ENCODE measurements at regions not wholly inside any gene's neighbourhood (a gene's known extent, or its start where the extent isn't known, plus 50 kb on each side); places are given as distances from the start of the nearest gene placed in this dataset.

DNA sequence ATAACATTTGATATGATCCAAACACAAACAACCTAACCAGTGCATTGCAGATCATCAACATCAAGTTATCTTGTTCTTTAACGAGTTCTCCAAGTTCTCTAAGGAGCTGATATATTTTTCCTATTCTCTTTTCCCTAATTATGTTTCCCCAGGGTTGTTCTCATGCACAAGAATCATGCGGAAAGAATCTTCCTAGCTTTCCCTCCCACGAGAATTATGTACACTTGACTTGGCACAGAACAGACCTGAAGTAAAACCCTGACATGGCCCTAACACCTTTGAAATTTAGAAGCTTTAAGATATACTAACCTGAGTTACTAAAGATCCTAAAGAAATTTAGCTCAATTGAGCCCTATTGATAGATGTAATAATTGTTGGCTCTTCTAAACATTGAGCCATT lies 110.7 kb upstream of the FST start:
- TF ChIP-seq POLR2A (IDR thresholded peaks at IDR 0.05) (no peak), POLR2AphosphoS5 (IDR thresholded peaks at IDR 0.05) (no peak), EP300 (IDR thresholded peaks at IDR 0.05; ENCODE audit: low read depth) (no peak)
- TF ChIP-seq, protein P1, sequence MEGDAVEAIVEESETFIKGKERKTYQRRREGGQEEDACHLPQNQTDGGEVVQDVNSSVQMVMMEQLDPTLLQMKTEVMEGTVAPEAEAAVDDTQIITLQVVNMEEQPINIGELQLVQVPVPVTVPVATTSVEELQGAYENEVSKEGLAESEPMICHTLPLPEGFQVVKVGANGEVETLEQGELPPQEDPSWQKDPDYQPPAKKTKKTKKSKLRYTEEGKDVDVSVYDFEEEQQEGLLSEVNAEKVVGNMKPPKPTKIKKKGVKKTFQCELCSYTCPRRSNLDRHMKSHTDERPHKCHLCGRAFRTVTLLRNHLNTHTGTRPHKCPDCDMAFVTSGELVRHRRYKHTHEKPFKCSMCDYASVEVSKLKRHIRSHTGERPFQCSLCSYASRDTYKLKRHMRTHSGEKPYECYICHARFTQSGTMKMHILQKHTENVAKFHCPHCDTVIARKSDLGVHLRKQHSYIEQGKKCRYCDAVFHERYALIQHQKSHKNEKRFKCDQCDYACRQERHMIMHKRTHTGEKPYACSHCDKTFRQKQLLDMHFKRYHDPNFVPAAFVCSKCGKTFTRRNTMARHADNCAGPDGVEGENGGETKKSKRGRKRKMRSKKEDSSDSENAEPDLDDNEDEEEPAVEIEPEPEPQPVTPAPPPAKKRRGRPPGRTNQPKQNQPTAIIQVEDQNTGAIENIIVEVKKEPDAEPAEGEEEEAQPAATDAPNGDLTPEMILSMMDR (IDR thresholded peaks at IDR 0.05): no peak
